SU-DHL-6 (cell line): ENCODE measurements at regions not wholly inside any gene's neighbourhood (a gene's known extent, or its start where the extent isn't known, plus 50 kb on each side); places are given as distances from the start of the nearest gene placed in this dataset.

Experiments
- H2AFZ ChIP-seq: fragments of 200-600 bp; sonication (generic); 2 replicates; pipeline ENCODE4 v1.6.1; 2014; ENCODE audit warnings: low read depth, mild to moderate bottlenecking, moderate library complexity, mixed read lengths, antibody characterized with exemption, low read length; ENCODE audit not compliant: severe bottlenecking
- H3F3A ChIP-seq: fragments of 200-600 bp; shearing (Covaris generic); 2 replicates; pipeline ENCODE4 v1.6.0; 2016; ENCODE audit warnings: antibody characterized with exemption, mild to moderate bottlenecking; ENCODE audit not compliant: insufficient read depth
- H3K27ac ChIP-seq: fragments of 200-600 bp; sonication (generic); 2 replicates; pipeline ENCODE4 v1.5.1; 2016; ENCODE audit warnings: low read depth, mild to moderate bottlenecking, low read length, moderate library complexity, mixed read lengths
- H3K27me3 ChIP-seq: fragments of 200-600 bp; sonication (generic), shearing (Covaris generic); 2 replicates; pipeline ENCODE4 v1.6.0; 2014; ENCODE audit warnings: mild to moderate bottlenecking, low read length
- H3K36me3 ChIP-seq: fragments of 200-600 bp; sonication (generic); 2 replicates; pipeline ENCODE4 v1.6.1; 2014; ENCODE audit warnings: mild to moderate bottlenecking, low read length, mixed read lengths
- H3K4me2 ChIP-seq: fragments of 300-600, 200-600 bp; shearing (Covaris generic), sonication (generic); 2 replicates; pipeline ENCODE4 v1.6.0; 2014; ENCODE audit warnings: low read length, low read depth, mild to moderate bottlenecking; ENCODE audit not compliant: poor library complexity, severe bottlenecking
- H3K4me3 ChIP-seq: fragments of 200-600 bp; sonication (generic); 2 replicates; pipeline ENCODE4 v1.5.1; 2014; ENCODE audit warnings: antibody characterized with exemption, low read length, mild to moderate bottlenecking, mixed read lengths; ENCODE audit not compliant: insufficient read depth, poor library complexity, severe bottlenecking
- H3K79me2 ChIP-seq: fragments of 200-600 bp; sonication (generic); 2 replicates; pipeline ENCODE4 v1.6.1; 2014; ENCODE audit warnings: mild to moderate bottlenecking, low read length, moderate library complexity; ENCODE audit not compliant: insufficient read depth
- H3K9ac ChIP-seq: fragments of 200-600 bp; sonication (generic); 2 replicates; pipeline ENCODE4 v1.7.0; 2014; ENCODE audit warnings: mild to moderate bottlenecking, low read length
- H3K9me2 ChIP-seq: fragments of 200-600 bp; sonication (generic); replicated peaks from 2 replicates; pipeline ENCODE4 v1.6.1; 2014; ENCODE audit warnings: low read length; ENCODE audit not compliant: insufficient read depth
- H3K9me3 ChIP-seq: fragments of 200-600 bp; sonication (generic); 2 replicates; pipeline ENCODE4 v1.6.1; 2014; ENCODE audit warnings: low read length, mixed read lengths; ENCODE audit not compliant: insufficient read depth
- H4K20me1 ChIP-seq: fragments of 200-600 bp; sonication (generic); 2 replicates; pipeline ENCODE4 v1.6.1; 2014; ENCODE audit warnings: low read depth, mild to moderate bottlenecking, antibody characterized with exemption, low read length, moderate library complexity, mixed read lengths
- EZH2phosphoT487 ChIP-seq: fragments of 200-600 bp; sonication (generic), shearing (Covaris generic); conservative IDR thresholded peaks from 2 replicates; pipeline ENCODE4 v1.6.1; 2018; ENCODE audit warnings: mild to moderate bottlenecking, antibody characterized with exemption, low read length, moderate library complexity, mixed read lengths
- TF ChIP-seq, protein P1 (sequence below): fragments of 200-600 bp; sonication (generic); IDR thresholded peaks from one replicate; pipeline ENCODE4 v1.5.1; 2017; ENCODE audit warnings: antibody characterized with exemption, mild to moderate bottlenecking, low read length, moderate library complexity; ENCODE audit not compliant: insufficient read depth, poor library complexity, severe bottlenecking

DNA sequence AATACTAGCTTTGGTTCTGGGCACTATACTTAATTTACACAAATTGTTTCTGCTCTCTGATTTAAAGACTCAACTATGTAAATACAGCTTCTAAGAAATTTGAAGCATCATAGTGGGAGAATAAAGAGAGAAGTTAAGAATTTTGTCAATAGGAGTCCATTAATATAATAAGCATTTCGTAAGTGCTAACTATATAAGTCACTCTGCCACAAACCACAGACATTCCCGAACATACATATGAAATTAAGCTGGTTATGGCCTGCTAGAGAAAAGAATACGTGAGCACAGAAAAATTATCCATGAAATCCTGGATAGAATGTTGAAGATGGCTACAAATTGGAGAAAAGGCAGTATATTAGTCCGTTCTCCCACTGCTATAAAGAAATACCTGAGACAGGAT, 526.2 kb downstream of the MRPL39 start:
- H3K27ac ChIP-seq = no peak overlapping the region
- H3K4me2 ChIP-seq = no peak overlapping the region
- no peaks in the 10 kb centered on the region for H3F3A ChIP-seq
- H3K79me2 ChIP-seq = no peaks in the 10 kb centered on the region
- H3K36me3 ChIP-seq = no peaks in the 10 kb centered on the region
- no peak overlapping the region for H3K4me3 ChIP-seq
- H3K9me3 ChIP-seq = no peaks in the 10 kb centered on the region
- H3K27me3 ChIP-seq = no peaks in the 10 kb centered on the region
- H4K20me1 ChIP-seq = no peaks in the 10 kb centered on the region
- H3K9ac ChIP-seq = no peak overlapping the region
- H3K9me2 ChIP-seq = no peaks in the 10 kb centered on the region
- no peak for TF ChIP-seq EZH2phosphoT487
- TF ChIP-seq, protein P1, sequence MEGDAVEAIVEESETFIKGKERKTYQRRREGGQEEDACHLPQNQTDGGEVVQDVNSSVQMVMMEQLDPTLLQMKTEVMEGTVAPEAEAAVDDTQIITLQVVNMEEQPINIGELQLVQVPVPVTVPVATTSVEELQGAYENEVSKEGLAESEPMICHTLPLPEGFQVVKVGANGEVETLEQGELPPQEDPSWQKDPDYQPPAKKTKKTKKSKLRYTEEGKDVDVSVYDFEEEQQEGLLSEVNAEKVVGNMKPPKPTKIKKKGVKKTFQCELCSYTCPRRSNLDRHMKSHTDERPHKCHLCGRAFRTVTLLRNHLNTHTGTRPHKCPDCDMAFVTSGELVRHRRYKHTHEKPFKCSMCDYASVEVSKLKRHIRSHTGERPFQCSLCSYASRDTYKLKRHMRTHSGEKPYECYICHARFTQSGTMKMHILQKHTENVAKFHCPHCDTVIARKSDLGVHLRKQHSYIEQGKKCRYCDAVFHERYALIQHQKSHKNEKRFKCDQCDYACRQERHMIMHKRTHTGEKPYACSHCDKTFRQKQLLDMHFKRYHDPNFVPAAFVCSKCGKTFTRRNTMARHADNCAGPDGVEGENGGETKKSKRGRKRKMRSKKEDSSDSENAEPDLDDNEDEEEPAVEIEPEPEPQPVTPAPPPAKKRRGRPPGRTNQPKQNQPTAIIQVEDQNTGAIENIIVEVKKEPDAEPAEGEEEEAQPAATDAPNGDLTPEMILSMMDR = no peak
- H2AFZ ChIP-seq = no peak overlapping the region

DNA sequence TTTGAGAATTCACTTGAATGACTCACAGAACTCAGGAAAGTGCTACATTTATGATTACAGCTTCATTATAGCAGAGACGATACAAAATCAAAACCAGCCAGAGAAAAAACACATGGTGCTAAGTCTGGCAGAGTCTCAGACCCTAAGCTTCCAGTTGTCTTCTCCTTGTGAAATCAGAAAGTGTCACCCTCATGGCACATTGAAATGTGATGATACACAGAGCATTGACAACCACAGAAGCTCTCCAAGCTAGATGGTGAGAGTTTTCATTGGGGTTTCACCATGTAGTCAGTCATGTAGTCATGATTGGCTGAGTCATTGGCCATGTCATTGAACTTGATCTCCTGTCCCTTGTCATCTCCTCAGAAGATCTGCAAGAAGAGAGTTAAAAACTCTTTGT, 526.6 kb downstream of the MRPL39 start:
- H3K4me3 ChIP-seq = no peak overlapping the region
- H3K9ac ChIP-seq = no peak overlapping the region
- H2AFZ ChIP-seq = no peak overlapping the region
- H3K36me3 ChIP-seq = no peaks in the 10 kb centered on the region
- H3K9me3 ChIP-seq = no peaks in the 10 kb centered on the region
- no peak for TF ChIP-seq EZH2phosphoT487
- TF ChIP-seq, protein P1 = no peak
- H3K79me2 ChIP-seq = no peaks in the 10 kb centered on the region
- H3F3A ChIP-seq = no peaks in the 10 kb centered on the region
- H3K27me3 ChIP-seq = no peaks in the 10 kb centered on the region
- H3K9me2 ChIP-seq = no peaks in the 10 kb centered on the region
- no peaks in the 10 kb centered on the region for H4K20me1 ChIP-seq
- H3K4me2 ChIP-seq = no peak overlapping the region
- no peak overlapping the region for H3K27ac ChIP-seq

DNA sequence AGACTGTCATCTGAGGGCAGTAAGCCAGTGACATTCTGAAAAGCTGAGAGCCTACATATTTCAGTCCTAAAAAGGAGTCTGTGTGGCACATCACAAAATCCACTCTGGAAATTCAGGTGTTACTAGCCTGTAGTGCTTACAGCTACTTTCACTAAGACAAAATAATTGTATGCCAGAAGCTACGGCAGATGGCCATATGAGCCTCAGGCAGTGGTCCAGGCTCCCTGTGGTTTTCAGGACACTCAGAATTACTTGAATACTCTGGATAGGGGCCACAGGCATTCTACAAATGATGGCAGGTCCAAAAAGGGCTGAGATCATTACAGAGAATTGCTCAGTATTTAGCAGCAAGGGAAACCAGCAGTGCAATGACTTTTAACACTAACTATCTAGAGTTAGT, 527.1 kb downstream of the MRPL39 start:
- no peak for TF ChIP-seq EZH2phosphoT487
- TF ChIP-seq, protein P1 = no peak
- no peak overlapping the region for H3K4me2 ChIP-seq
- no peak overlapping the region for H3K27ac ChIP-seq
- no peaks in the 10 kb centered on the region for H4K20me1 ChIP-seq
- H3K79me2 ChIP-seq = no peaks in the 10 kb centered on the region
- H2AFZ ChIP-seq = no peak overlapping the region
- H3K9me2 ChIP-seq = no peaks in the 10 kb centered on the region
- no peaks in the 10 kb centered on the region for H3K9me3 ChIP-seq
- H3K4me3 ChIP-seq = no peak overlapping the region
- no peak overlapping the region for H3K9ac ChIP-seq
- no peaks in the 10 kb centered on the region for H3K27me3 ChIP-seq
- no peaks in the 10 kb centered on the region for H3F3A ChIP-seq
- no peaks in the 10 kb centered on the region for H3K36me3 ChIP-seq
